ENCODE measurements at regions not wholly inside any gene's neighbourhood (a gene's known extent, or its start where the extent isn't known, plus 50 kb on each side); places are given as distances from the start of the nearest gene placed in this dataset.

- Histone ChIP-seq H3K27ac (no peak overlapping the region), H3K4me3 (no peak overlapping the region), H3K27me3 (no peaks in the 10 kb centered on the region), H3K9me3 (ENCODE audit: low read depth) (no peaks in the 10 kb centered on the region), H3K36me3 (no peaks in the 10 kb centered on the region), H3K4me1 (ENCODE audit: low read depth) (peaks cover 11% of the 10 kb centered on the region)
- no peak for TF ChIP-seq CTCF (IDR thresholded peaks at IDR 0.05; ENCODE audit: low read depth, low read length)
- DNase-seq (ENCODE audit: low read depth in 1 of 2, low spot score in 1 of 2), result no peak
Measured at GRCh38 chr3:21055015-21055414, 696.0 kb downstream of the ZNF385D start.

GRCh38 chr3:21054064-21054463 is 696.9 kb downstream of the ZNF385D start:
- no peaks in the 10 kb centered on the region for H3K36me3 ChIP-seq
- no peak for TF ChIP-seq CTCF (IDR thresholded peaks at IDR 0.05; ENCODE audit: low read depth, low read length)
- no peaks in the 10 kb centered on the region for H3K9me3 ChIP-seq (ENCODE audit: low read depth)
- H3K4me1 ChIP-seq (ENCODE audit: low read depth), result peaks cover 3% of the 10 kb centered on the region
- no peak overlapping the region for H3K4me3 ChIP-seq
- no peak overlapping the region for H3K27ac ChIP-seq
- DNase-seq (ENCODE audit: low read depth in 1 of 2, low spot score in 1 of 2), result no peak
- H3K27me3 ChIP-seq, result no peaks in the 10 kb centered on the region

GRCh38 chr3:21049334-21050062 is 701.5 kb downstream of the ZNF385D start:
- Histone ChIP-seq H3K36me3 (no peaks in the 10 kb centered on the region), H3K27me3 (no peaks in the 10 kb centered on the region), H3K4me1 (ENCODE audit: low read depth) (no peaks in the 10 kb centered on the region), H3K4me3 (no peak overlapping the region), H3K27ac (no peak overlapping the region), H3K9me3 (ENCODE audit: low read depth) (no peaks in the 10 kb centered on the region)
- TF ChIP-seq CTCF (IDR thresholded peaks at IDR 0.05; ENCODE audit: low read depth, low read length), result no peak
- no peak for DNase-seq (ENCODE audit: low read depth in 1 of 2, low spot score in 1 of 2)

- H3K4me1 ChIP-seq (ENCODE audit: low read depth), result no peaks in the 10 kb centered on the region
- no peaks in the 10 kb centered on the region for H3K36me3 ChIP-seq
- no peaks in the 10 kb centered on the region for H3K9me3 ChIP-seq (ENCODE audit: low read depth)
- no peaks in the 10 kb centered on the region for H3K27me3 ChIP-seq
- H3K27ac ChIP-seq, result no peak overlapping the region
- H3K4me3 ChIP-seq, result no peak overlapping the region
- no peak for DNase-seq (ENCODE audit: low read depth in 1 of 2, low spot score in 1 of 2)
- TF ChIP-seq CTCF (IDR thresholded peaks at IDR 0.05; ENCODE audit: low read depth, low read length), result no peak
Measured at GRCh38 chr3:21043139-21043538, 707.9 kb downstream of the ZNF385D start.

GRCh38 chr3:21042184-21042583 is 708.8 kb downstream of the ZNF385D start:
- H3K27me3 ChIP-seq, result no peaks in the 10 kb centered on the region
- H3K9me3 ChIP-seq (ENCODE audit: low read depth), result no peaks in the 10 kb centered on the region
- H3K4me1 ChIP-seq (ENCODE audit: low read depth), result no peaks in the 10 kb centered on the region
- no peaks in the 10 kb centered on the region for H3K36me3 ChIP-seq
- DNase-seq (ENCODE audit: low read depth in 1 of 2, low spot score in 1 of 2), result no peak
- no peak overlapping the region for H3K27ac ChIP-seq
- no peak overlapping the region for H3K4me3 ChIP-seq
- TF ChIP-seq CTCF (IDR thresholded peaks at IDR 0.05; ENCODE audit: low read depth, low read length), result no peak
